Astrocyte of the spinal cord (primary cell): ENCODE measurements at regions not wholly inside any gene's neighbourhood (a gene's known extent, or its start where the extent isn't known, plus 50 kb on each side); places are given as distances from the start of the nearest gene placed in this dataset.
"Not testable (repeated sequence)": the region's sequence is repeated elsewhere in the genome, so short reads cannot be mapped to it uniquely, and the experiment has no call there.

ENCODE experiments used
- DNase-seq: peaks from one replicate; pipeline ENCODE4 v3.0.0; 2011; ENCODE audit warnings: low read depth, low spot score
- H3K4me3 ChIP-seq: 2 replicates; pipeline ENCODE4 v1.5.1; 2011; ENCODE audit warnings: low read depth, mild to moderate bottlenecking, low read length, moderate library complexity
- in situ Hi-C: cut with HindIII; loops from 2 replicates; pipeline ENCODE4 v1.10.0; 2017; ENCODE audit warnings: low sequenced_read_pairs
- TF ChIP-seq, protein P1 (sequence below): IDR thresholded peaks from 2 replicates; pipeline ENCODE4 v1.5.1; 2012; ENCODE audit warnings: low read depth, mild to moderate bottlenecking, low read length, inconsistent platforms

DNA sequence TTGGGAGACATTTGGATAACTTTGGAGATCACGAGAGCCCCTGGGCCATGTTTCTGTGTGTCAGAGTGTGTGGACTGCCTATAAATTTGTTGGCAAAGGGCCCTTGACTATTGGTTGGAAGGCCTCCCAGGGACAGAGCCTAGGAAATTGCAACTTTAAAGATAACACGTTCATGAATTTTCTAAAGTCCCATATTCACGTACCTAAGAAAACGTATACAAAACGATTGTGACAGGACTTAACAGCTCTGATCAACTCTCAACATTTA lies 55.8 kb downstream of the DOP1B start:
- in situ Hi-C loops: no loop called here
- no peak for DNase-seq
- TF ChIP-seq, protein P1, sequence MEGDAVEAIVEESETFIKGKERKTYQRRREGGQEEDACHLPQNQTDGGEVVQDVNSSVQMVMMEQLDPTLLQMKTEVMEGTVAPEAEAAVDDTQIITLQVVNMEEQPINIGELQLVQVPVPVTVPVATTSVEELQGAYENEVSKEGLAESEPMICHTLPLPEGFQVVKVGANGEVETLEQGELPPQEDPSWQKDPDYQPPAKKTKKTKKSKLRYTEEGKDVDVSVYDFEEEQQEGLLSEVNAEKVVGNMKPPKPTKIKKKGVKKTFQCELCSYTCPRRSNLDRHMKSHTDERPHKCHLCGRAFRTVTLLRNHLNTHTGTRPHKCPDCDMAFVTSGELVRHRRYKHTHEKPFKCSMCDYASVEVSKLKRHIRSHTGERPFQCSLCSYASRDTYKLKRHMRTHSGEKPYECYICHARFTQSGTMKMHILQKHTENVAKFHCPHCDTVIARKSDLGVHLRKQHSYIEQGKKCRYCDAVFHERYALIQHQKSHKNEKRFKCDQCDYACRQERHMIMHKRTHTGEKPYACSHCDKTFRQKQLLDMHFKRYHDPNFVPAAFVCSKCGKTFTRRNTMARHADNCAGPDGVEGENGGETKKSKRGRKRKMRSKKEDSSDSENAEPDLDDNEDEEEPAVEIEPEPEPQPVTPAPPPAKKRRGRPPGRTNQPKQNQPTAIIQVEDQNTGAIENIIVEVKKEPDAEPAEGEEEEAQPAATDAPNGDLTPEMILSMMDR: no peak
- H3K4me3 ChIP-seq: no peak overlapping the region

DNA sequence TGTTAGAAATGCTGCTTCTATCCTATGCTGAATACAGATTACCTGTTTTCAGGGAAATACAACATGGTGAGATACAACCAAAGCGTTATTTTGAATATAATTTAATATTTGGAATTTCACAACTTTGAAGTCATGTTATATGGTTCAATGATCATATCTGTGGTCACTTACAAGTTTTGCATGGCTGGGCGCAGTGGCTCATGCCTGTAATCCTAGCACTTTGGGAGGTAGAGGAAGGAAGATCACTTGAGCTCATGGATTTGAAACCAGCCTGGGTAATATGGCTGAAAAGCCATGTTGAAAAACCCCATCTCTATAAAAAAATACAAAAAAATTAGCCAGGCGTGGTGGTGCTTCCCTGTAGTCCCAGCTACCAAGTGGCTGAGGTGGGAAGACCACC lies 57.9 kb downstream of the DOP1B start:
- TF ChIP-seq, protein P1: no peak
- DNase-seq: no peak
- H3K4me3 ChIP-seq: no peak overlapping the region
- in situ Hi-C loops: no loop called here

DNA sequence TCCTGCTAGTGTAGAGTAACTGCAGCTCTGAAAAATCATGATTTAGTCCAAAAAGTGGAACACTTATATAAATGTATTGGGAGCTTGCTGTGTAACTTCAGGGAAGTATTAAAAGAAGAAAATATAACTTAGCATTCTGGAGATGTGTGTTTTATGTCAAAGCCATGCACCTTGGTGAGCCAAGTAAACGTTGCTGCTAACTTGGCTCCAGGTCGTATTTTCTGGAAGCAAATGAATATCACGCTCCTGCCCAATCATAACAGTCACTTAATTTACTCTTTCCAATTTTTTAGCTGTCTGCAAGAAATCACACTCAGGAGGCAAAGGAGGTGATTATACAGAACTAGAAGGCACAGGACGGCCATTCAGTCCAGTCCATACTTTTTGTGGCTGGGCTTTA lies 61.1 kb downstream of the DOP1B start:
- TF ChIP-seq, protein P1: no peak
- in situ Hi-C loops: no loop called here
- DNase-seq: no peak
- H3K4me3 ChIP-seq: no peak overlapping the region

DNA sequence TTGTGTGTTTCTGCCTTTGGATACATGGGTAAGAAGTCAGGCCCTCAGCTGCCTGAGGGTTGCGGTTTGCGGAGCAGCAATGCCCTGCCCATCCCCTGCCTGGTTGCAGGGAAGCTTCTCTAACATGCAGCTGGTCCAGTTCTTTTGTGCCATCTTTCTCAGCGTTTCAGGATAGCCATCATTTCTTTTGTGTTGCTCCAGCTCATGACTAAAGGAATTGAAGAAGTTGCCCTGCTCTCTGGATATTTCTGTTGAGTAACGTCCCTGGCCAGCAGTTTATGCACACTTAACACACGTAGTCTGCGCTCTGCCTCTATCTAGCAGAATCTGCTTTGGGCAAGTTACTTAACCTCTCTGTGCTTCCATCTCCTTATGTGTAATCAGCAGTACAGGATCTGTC lies 62.1 kb downstream of the DOP1B start:
- TF ChIP-seq, protein P1: no peak
- in situ Hi-C loops: no loop called here
- no peak for DNase-seq
- no peak overlapping the region for H3K4me3 ChIP-seq

DNA sequence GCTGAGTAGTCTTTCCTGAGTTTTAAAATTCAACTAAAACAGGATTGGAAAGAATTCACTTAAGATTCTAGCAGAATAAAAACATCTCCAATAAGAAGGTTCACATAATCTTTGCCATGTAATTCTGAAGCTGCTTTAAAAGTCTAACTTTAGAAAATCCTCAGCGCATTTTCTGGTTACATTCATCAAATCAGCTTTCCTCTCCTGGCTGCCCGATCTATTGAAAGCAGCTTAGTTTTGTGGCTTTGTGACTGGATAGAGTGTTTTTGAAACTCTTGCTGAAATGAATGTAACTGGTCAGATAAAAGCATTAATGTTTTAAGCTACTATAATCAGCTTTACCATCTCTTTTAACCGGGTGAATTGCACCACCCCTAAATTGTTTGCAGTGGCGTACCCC lies 66.8 kb downstream of the DOP1B start:
- in situ Hi-C loops: no loop called here

DNA sequence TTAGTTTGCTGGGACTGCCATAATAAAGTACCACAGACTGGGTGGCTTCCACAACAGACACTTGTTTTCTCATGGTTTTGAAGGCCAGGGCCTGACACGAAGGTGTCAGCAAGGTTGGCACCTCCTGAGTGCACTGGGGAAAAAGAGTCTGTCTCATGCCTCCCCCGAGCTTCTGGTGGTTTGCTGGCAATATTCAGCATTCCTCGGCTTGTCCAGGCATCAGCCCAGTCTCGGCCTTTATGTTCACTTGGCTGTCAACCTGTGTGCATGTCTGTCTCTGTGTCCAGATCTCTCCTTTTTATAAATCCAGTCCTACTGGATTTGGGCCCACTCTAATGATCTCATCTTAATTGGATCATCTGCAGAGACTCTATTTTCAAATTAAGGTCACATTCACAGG lies 72.6 kb downstream of the DOP1B start:
- no peak overlapping the region for H3K4me3 ChIP-seq
- no peak for DNase-seq
- TF ChIP-seq, protein P1: no peak
- in situ Hi-C loops: no loop called here

More for the DNA sequence above, 66.8 kb downstream of the DOP1B start:
- no peak for DNase-seq
- no peak overlapping the region for H3K4me3 ChIP-seq
- TF ChIP-seq, protein P1: no peak

DNA sequence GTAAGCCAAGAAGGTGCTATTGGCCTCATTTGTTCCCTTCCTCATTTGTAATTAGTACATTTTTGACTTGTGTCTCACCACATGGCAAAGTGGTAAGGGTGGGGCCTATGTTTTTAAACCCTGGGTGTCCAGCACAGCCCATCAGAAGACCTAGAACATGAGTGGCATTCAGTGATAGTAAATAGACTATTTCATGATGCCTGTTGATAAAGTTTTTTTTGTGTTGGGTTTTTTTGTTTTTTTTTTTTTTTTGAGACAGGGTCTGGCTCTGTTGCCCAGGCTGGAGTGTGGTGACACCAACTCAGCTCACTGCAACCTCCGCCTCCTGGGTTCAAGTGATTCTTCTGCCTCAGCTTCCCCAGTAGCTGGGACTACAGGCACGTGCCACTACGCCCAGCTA lies 74.8 kb downstream of the DOP1B start:
- in situ Hi-C loops, DNase-seq, H3K4me3 ChIP-seq: not testable (repeated sequence)
